ENCODE measurements at regions not wholly inside any gene's neighbourhood (a gene's known extent, or its start where the extent isn't known, plus 50 kb on each side); places are given as distances from the start of the nearest gene placed in this dataset.

GRCh38 chr18:28666216-28666615, 489.3 kb upstream of the CDH2 start:
- H4K20me1 ChIP-seq (ENCODE audit: insufficient read depth), result no peaks in the 10 kb centered on the region
- H3K27me3 ChIP-seq (ENCODE audit: insufficient read depth, low read depth), result no peaks in the 10 kb centered on the region
- H3K4me1 ChIP-seq (ENCODE audit: low read depth, poor library complexity, severe bottlenecking), result no peaks in the 10 kb centered on the region
- no peaks in the 10 kb centered on the region for H3K36me3 ChIP-seq (ENCODE audit: insufficient read depth)
- no peak overlapping the region for H3K4me2 ChIP-seq
- no peak overlapping the region for H2AFZ ChIP-seq (ENCODE audit: low read depth)
- no peak overlapping the region for H3K9ac ChIP-seq
- H3K79me2 ChIP-seq (ENCODE audit: insufficient read depth, low read depth), result no peaks in the 10 kb centered on the region
- H3K27ac ChIP-seq, result no peak overlapping the region
- no peak for TF ChIP-seq CTCF (conservative IDR thresholded peaks at IDR 0.05; ENCODE audit: low read depth, low read length)
- no peak overlapping the region for H3K4me3 ChIP-seq (IDR thresholded peaks at IDR 0.05; ENCODE audit: insufficient read depth, low read depth, low read length)

DNA sequence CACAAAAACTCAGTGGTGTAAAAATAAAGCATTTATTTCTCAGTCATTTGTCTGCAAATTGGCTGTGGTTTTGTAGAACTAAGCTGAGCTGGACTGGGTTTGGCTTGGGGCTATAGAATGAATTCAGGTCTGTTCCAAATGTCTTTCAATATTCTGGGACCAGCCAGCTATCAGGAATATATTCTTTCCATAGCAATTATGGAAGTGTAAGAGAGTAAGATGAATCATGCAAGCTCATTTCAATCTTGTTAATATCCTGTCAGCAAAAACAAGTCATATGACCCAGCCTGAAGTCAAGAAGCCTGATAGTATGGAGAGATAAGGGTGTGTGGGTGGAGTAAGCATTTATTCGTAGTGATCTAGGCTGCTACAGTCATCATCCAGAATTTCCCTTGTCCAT, 481.0 kb upstream of the CDH2 start:
- H2AFZ ChIP-seq (ENCODE audit: low read depth), result no peak overlapping the region
- no peak overlapping the region for H3K9ac ChIP-seq
- H3K4me3 ChIP-seq (IDR thresholded peaks at IDR 0.05; ENCODE audit: insufficient read depth, low read depth, low read length), result no peak overlapping the region
- no peak overlapping the region for H3K4me2 ChIP-seq
- no peak for TF ChIP-seq CTCF (conservative IDR thresholded peaks at IDR 0.05; ENCODE audit: low read depth, low read length)
- no peak overlapping the region for H3K27ac ChIP-seq
- no peaks in the 10 kb centered on the region for H4K20me1 ChIP-seq (ENCODE audit: insufficient read depth)
- H3K4me1 ChIP-seq (ENCODE audit: low read depth, poor library complexity, severe bottlenecking), result no peaks in the 10 kb centered on the region
- H3K79me2 ChIP-seq (ENCODE audit: insufficient read depth, low read depth), result no peaks in the 10 kb centered on the region
- H3K36me3 ChIP-seq (ENCODE audit: insufficient read depth), result no peaks in the 10 kb centered on the region
- no peaks in the 10 kb centered on the region for H3K27me3 ChIP-seq (ENCODE audit: insufficient read depth, low read depth)

GRCh38 chr18:28652654-28653053, 475.7 kb upstream of the CDH2 start:
- H2AFZ ChIP-seq (ENCODE audit: low read depth), result no peak overlapping the region
- no peaks in the 10 kb centered on the region for H3K36me3 ChIP-seq (ENCODE audit: insufficient read depth)
- no peaks in the 10 kb centered on the region for H3K27me3 ChIP-seq (ENCODE audit: insufficient read depth, low read depth)
- no peak overlapping the region for H3K4me2 ChIP-seq
- H3K9ac ChIP-seq, result no peak overlapping the region
- H3K4me3 ChIP-seq (IDR thresholded peaks at IDR 0.05; ENCODE audit: insufficient read depth, low read depth, low read length), result no peak overlapping the region
- no peak for TF ChIP-seq CTCF (conservative IDR thresholded peaks at IDR 0.05; ENCODE audit: low read depth, low read length)
- H4K20me1 ChIP-seq (ENCODE audit: insufficient read depth), result no peaks in the 10 kb centered on the region
- H3K4me1 ChIP-seq (ENCODE audit: low read depth, poor library complexity, severe bottlenecking), result no peaks in the 10 kb centered on the region
- no peak overlapping the region for H3K27ac ChIP-seq
- H3K79me2 ChIP-seq (ENCODE audit: insufficient read depth, low read depth), result no peaks in the 10 kb centered on the region

- Histone ChIP-seq H3K79me2 (ENCODE audit: insufficient read depth, low read depth) (no peaks in the 10 kb centered on the region), H2AFZ (ENCODE audit: low read depth) (no peak overlapping the region), H3K4me1 (ENCODE audit: low read depth, poor library complexity, severe bottlenecking) (no peaks in the 10 kb centered on the region), H3K4me3 (IDR thresholded peaks at IDR 0.05; ENCODE audit: insufficient read depth, low read depth, low read length) (no peak overlapping the region), H3K4me2 (no peak overlapping the region), H3K9ac (no peak overlapping the region), H3K27ac (no peak overlapping the region), H3K27me3 (ENCODE audit: insufficient read depth, low read depth) (no peaks in the 10 kb centered on the region), H3K36me3 (ENCODE audit: insufficient read depth) (no peaks in the 10 kb centered on the region), H4K20me1 (ENCODE audit: insufficient read depth) (no peaks in the 10 kb centered on the region)
- TF ChIP-seq CTCF (conservative IDR thresholded peaks at IDR 0.05; ENCODE audit: low read depth, low read length), result no peak
Measured at GRCh38 chr18:28651298-28651697, 474.4 kb upstream of the CDH2 start.

DNA sequence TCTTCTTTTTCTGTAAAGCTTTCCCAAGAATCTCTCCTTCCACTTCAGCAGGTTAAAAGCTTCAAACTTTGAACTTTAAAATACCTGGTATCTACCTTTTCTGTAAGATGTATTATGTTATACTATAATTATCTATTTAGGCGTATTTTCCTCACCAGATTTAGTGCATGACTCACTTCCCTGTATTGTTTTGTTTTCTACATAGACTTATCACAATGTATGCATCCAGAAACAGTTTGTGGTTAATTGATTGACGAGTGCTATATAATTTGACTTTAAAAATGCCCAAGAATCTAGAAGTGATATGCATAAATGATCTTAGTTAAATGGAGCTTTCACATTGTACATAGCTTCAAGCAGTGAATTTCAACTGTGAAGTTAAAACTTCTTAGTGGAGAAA, 473.9 kb upstream of the CDH2 start:
- no peak overlapping the region for H3K4me2 ChIP-seq
- no peaks in the 10 kb centered on the region for H3K36me3 ChIP-seq (ENCODE audit: insufficient read depth)
- no peaks in the 10 kb centered on the region for H3K4me1 ChIP-seq (ENCODE audit: low read depth, poor library complexity, severe bottlenecking)
- no peak overlapping the region for H2AFZ ChIP-seq (ENCODE audit: low read depth)
- no peak for TF ChIP-seq CTCF (conservative IDR thresholded peaks at IDR 0.05; ENCODE audit: low read depth, low read length)
- H4K20me1 ChIP-seq (ENCODE audit: insufficient read depth), result no peaks in the 10 kb centered on the region
- no peak overlapping the region for H3K27ac ChIP-seq
- no peaks in the 10 kb centered on the region for H3K27me3 ChIP-seq (ENCODE audit: insufficient read depth, low read depth)
- no peaks in the 10 kb centered on the region for H3K79me2 ChIP-seq (ENCODE audit: insufficient read depth, low read depth)
- no peak overlapping the region for H3K9ac ChIP-seq
- no peak overlapping the region for H3K4me3 ChIP-seq (IDR thresholded peaks at IDR 0.05; ENCODE audit: insufficient read depth, low read depth, low read length)
